GM12891 (cell line): ENCODE measurements at regions not wholly inside any gene's neighbourhood (a gene's known extent, or its start where the extent isn't known, plus 50 kb on each side); places are given as distances from the start of the nearest gene placed in this dataset.

Experiments
- POLR2A ChIP-seq: IDR thresholded peaks from 2 replicates; pipeline ENCODE4 v1.6.1; 2011; ENCODE audit warnings: low read depth, low read length, control low read depth
- POLR2AphosphoS5 ChIP-seq: IDR thresholded peaks from 2 replicates; pipeline ENCODE4 v1.6.1; 2011; ENCODE audit warnings: low read depth, low read length, control low read depth
- TAF1 ChIP-seq: IDR thresholded peaks from 2 replicates; pipeline ENCODE4 v1.6.1; 2011; ENCODE audit warnings: low read depth, low read length, control low read depth

DNA sequence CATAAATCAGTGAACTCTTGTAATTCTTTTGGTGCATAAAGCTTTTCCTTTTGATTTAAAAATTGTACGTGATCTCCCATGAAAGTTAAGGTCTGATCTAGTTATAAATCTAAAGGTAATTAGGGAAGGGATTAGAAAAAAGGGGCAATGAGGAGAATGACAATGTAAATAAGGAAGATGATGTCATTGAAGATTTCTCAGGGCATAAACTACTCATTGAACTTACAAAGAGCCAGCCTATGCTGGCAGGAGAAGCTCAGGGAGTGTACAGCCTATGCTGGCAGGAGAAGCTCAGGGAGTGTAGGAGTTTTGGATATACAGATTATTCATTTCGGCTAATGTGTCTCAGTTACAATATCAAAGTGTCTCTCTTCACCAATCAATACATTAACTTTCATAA is 1533.5 kb upstream of the ADGRL3 start:
- TF ChIP-seq POLR2A: no peak
- no peak for TF ChIP-seq POLR2AphosphoS5
- no peak for TF ChIP-seq TAF1
